ENCODE measurements at regions not wholly inside any gene's neighbourhood (a gene's known extent, or its start where the extent isn't known, plus 50 kb on each side); places are given as distances from the start of the nearest gene placed in this dataset.

GRCh38 chr10:110394296-110394695 lies 89.6 kb upstream of the SMNDC1 start:
- in situ Hi-C loops (cut with HindIII; ENCODE audit: low sequenced_read_pairs), result no loop called here
- TF ChIP-seq CTCF (IDR thresholded peaks at IDR 0.05; ENCODE audit: low read depth, low read length, missing control alignments), result no peak
- H3K4me3 ChIP-seq (ENCODE audit: low read depth, low read length), result no peak overlapping the region
- DNase-seq (ENCODE audit: low read depth), result no peak

GRCh38 chr10:110394898-110395297 lies 90.2 kb upstream of the SMNDC1 start:
- TF ChIP-seq CTCF (IDR thresholded peaks at IDR 0.05; ENCODE audit: low read depth, low read length, missing control alignments), result no peak
- no peak overlapping the region for H3K4me3 ChIP-seq (ENCODE audit: low read depth, low read length)
- in situ Hi-C loops (cut with HindIII; ENCODE audit: low sequenced_read_pairs), result no loop called here
- no peak for DNase-seq (ENCODE audit: low read depth)

- no peak for TF ChIP-seq CTCF (IDR thresholded peaks at IDR 0.05; ENCODE audit: low read depth, low read length, missing control alignments)
- in situ Hi-C loops (cut with HindIII; ENCODE audit: low sequenced_read_pairs), result no loop called here
- DNase-seq (ENCODE audit: low read depth), result peak; percentile 96
- H3K4me3 ChIP-seq (ENCODE audit: low read depth, low read length), result no peak overlapping the region
Observed at GRCh38 chr10:110395350-110396283, 90.9 kb upstream of the SMNDC1 start.

- H3K4me3 ChIP-seq (ENCODE audit: low read depth, low read length), result no peak overlapping the region
- no peak for TF ChIP-seq CTCF (IDR thresholded peaks at IDR 0.05; ENCODE audit: low read depth, low read length, missing control alignments)
- in situ Hi-C loops (cut with HindIII; ENCODE audit: low sequenced_read_pairs), result no loop called here
Observed at GRCh38 chr10:110396284-110396651, 91.5 kb upstream of the SMNDC1 start.

GRCh38 chr10:110397856-110398255 lies 93.1 kb upstream of the SMNDC1 start:
- no peak overlapping the region for H3K4me3 ChIP-seq (ENCODE audit: low read depth, low read length)
- TF ChIP-seq CTCF (IDR thresholded peaks at IDR 0.05; ENCODE audit: low read depth, low read length, missing control alignments), result no peak
- no peak for DNase-seq (ENCODE audit: low read depth)
- in situ Hi-C loops (cut with HindIII; ENCODE audit: low sequenced_read_pairs), result no loop called here

More at GRCh38 chr10:110396284-110396651, 91.5 kb upstream of the SMNDC1 start:
- no peak for DNase-seq (ENCODE audit: low read depth)

- H3K4me3 ChIP-seq (ENCODE audit: low read depth, low read length), result no peak overlapping the region
- DNase-seq (ENCODE audit: low read depth), result peak; percentile 53
- in situ Hi-C loops (cut with HindIII; ENCODE audit: low sequenced_read_pairs), result no loop called here
- TF ChIP-seq CTCF (IDR thresholded peaks at IDR 0.05; ENCODE audit: low read depth, low read length, missing control alignments), result no peak
Observed at GRCh38 chr10:110398419-110399105, 93.8 kb upstream of the SMNDC1 start.
